K562 (cell line): ENCODE measurements at regions not wholly inside any gene's neighbourhood (a gene's known extent, or its start where the extent isn't known, plus 50 kb on each side); places are given as distances from the start of the nearest gene placed in this dataset.

Source experiments
- ATAC-seq: fragments of 200-7000 bp; cut with Tn5 transposase; 3 replicates; pipeline ENCODE4 v1.9.1; 2020; ENCODE audit warnings: moderate library complexity
- BruUV-seq: library from RNA; stranded (reverse); fragments of 400-500 nt; replicated peaks from 2 replicates; lab custom pipeline; 2021; lab: Mats Ljungman, UMichigan
- CTCF ChIA-PET: fragments of 300-600 bp; formaldehyde crosslinking; extraction: SDS; loops from one replicate; lab custom pipeline; 2021; ENCODE audit warnings: low intra/inter-chr PET ratio; lab: Yijun Ruan, JAX
- POLR2A ChIA-PET: fragments of 300-600, 350-650 bp; sonication (Branson Sonifier 250); formaldehyde crosslinking; extraction: SDS; loops from one replicate; lab custom pipeline; 2021; ENCODE audit warnings: antibody characterized with exemption, inconsistent platforms; lab: Yijun Ruan, JAX
- DNase-seq, 4 experiments: peaks; one replicate each; pipeline versions ENCODE4 v3.0.0 to v3.0.0-alpha.2; 2011 to 2018; ENCODE audit warnings: low spot score in 3 of 4, mixed read lengths in 3 of 4; ENCODE audit errors: extremely low read depth in 1 of 4
- FAIRE-seq: peaks from 2 replicates; lab custom pipeline; 2011; peaks lifted over from hg19 to GRCh38; lab: Jason Lieb, UNC
- H2AFZ ChIP-seq: 2 replicates; pipeline ENCODE4 v1.6.0; 2011; ENCODE audit warnings: low read depth, low read length, control low read depth, inconsistent platforms
- H3K27ac ChIP-seq: fragments of 200-600 bp; 3 replicates; pipeline ENCODE4 v1.8.0; 2011; ENCODE audit warnings: low read depth, mild to moderate bottlenecking, control low read depth, inconsistent platforms, low read length, moderate library complexity, mixed read lengths; ENCODE audit errors: extremely low read depth
- H3K27me3 ChIP-seq, 2 experiments: fragments of 300-600 bp in 1 of 2; 2 replicates in 1 of 2; 3 replicates in 1 of 2; pipeline versions ENCODE4 v1.6.0 to v1.8.0; 2011; ENCODE audit warnings: inconsistent platforms in 2 of 2, low read length in 2 of 2, mild to moderate bottlenecking in 1 of 2, mixed read lengths in 1 of 2, moderate library complexity in 1 of 2; ENCODE audit not compliant: control insufficient read depth in 2 of 2, insufficient read depth in 2 of 2
- H3K36me3 ChIP-seq: fragments of 300-600 bp; 3 replicates; pipeline ENCODE4 v1.8.0; 2011; ENCODE audit warnings: mild to moderate bottlenecking, low read length, inconsistent platforms; ENCODE audit not compliant: control insufficient read depth, insufficient read depth
- H3K4me1 ChIP-seq, 2 experiments: fragments of 200-600 bp in 1 of 2; replicated peaks in 1 of 2; 2 replicates in 1 of 2; 3 replicates in 1 of 2; pipeline versions ENCODE4 v1.5.1 to v1.8.0; 2011; ENCODE audit warnings: inconsistent platforms in 2 of 2, low read length in 2 of 2, mild to moderate bottlenecking in 1 of 2, mixed read lengths in 1 of 2, moderate library complexity in 1 of 2; ENCODE audit not compliant: control insufficient read depth in 2 of 2, insufficient read depth in 2 of 2
- H3K4me2 ChIP-seq: 2 replicates; pipeline ENCODE4 v1.6.1; 2011; ENCODE audit warnings: low read length, control low read depth, inconsistent platforms, mixed read lengths; ENCODE audit not compliant: insufficient read depth
- H3K4me3 ChIP-seq: fragments of 200-600 bp; sonication (generic), shearing (Covaris generic); 2 replicates; pipeline ENCODE4 v1.5.1; 2016; ENCODE audit warnings: control low read depth, inconsistent platforms
- H3K79me2 ChIP-seq: fragments of 200-600 bp; 3 replicates; pipeline ENCODE4 v1.8.0; 2011; ENCODE audit warnings: low read length, inconsistent platforms; ENCODE audit not compliant: control insufficient read depth, insufficient read depth
- H3K9ac ChIP-seq, 2 experiments: 2 replicates each; pipeline versions ENCODE4 v1.6.0 to v1.6.1; 2011; ENCODE audit warnings: low read depth in 2 of 2, low read length in 2 of 2, control low read depth in 1 of 2, inconsistent platforms in 1 of 2, mild to moderate bottlenecking in 1 of 2, mixed read lengths in 1 of 2; ENCODE audit not compliant: insufficient read depth in 1 of 2
- H3K9me1 ChIP-seq: one replicate; pipeline ENCODE4 v1.6.0; 2011; ENCODE audit warnings: inconsistent platforms, mild to moderate bottlenecking, low read length, moderate library complexity; ENCODE audit not compliant: control insufficient read depth, insufficient read depth
- H3K9me3 ChIP-seq: replicated peaks from 2 replicates; pipeline ENCODE4 v1.5.1; 2011; ENCODE audit warnings: low read depth, low read length, inconsistent platforms; ENCODE audit not compliant: control insufficient read depth, insufficient read depth
- H4K20me1 ChIP-seq: replicated peaks from 2 replicates; pipeline ENCODE4 v1.6.1; 2011; ENCODE audit warnings: low read length, inconsistent platforms, mixed read lengths; ENCODE audit not compliant: control insufficient read depth, insufficient read depth
- CBX8 ChIP-seq: fragments of 200-600 bp; sonication (generic); IDR thresholded peaks from 2 replicates; pipeline ENCODE4 v1.6.1; 2012; ENCODE audit warnings: borderline replicate concordance, mixed run types, low read depth, mild to moderate bottlenecking, moderate library complexity, mixed read lengths, low read length, control low read depth, inconsistent platforms; ENCODE audit not compliant: poor library complexity, severe bottlenecking; ENCODE audit errors: extremely low read depth
- EHMT2 ChIP-seq: fragments of 450-650 bp; IDR thresholded peaks from 2 replicates; pipeline ENCODE4 v1.6.1; 2018; ENCODE audit warnings: antibody characterized with exemption
- ELF1 ChIP-seq: fragments of 200-800 bp; sonication (Bioruptor generic); IDR thresholded peaks from 2 replicates; pipeline ENCODE4 v1.6.1; 2016; ENCODE audit warnings: missing genetic modification characterization, missing compliant biosample characterization
- HDAC8 ChIP-seq: fragments of 450-650 bp; IDR thresholded peaks from 2 replicates; pipeline ENCODE4 v1.6.1; 2016; ENCODE audit warnings: mild to moderate bottlenecking, missing genetic modification characterization, moderate library complexity, missing compliant biosample characterization
- HMGN3 ChIP-seq: IDR thresholded peaks from 2 replicates; pipeline ENCODE4 v1.6.1; 2011; ENCODE audit warnings: borderline replicate concordance, low read depth, mild to moderate bottlenecking, mixed read lengths, low read length; ENCODE audit not compliant: insufficient read length; ENCODE audit errors: extremely low read depth
- IFI16 ChIP-seq: fragments of 250-450 bp; sonication (Bioruptor Pico); IDR thresholded peaks from 2 replicates; pipeline ENCODE4 v2.1.2; 2022; ENCODE audit warnings: mild to moderate bottlenecking, inconsistent platforms
- MTA2 ChIP-seq: fragments of 450-650 bp; IDR thresholded peaks from 2 replicates; pipeline ENCODE4 v1.6.1; 2016; ENCODE audit warnings: low read depth
- PHTF2 ChIP-seq: fragments of 250-450 bp; sonication (Bioruptor Pico); IDR thresholded peaks from 2 replicates; pipeline ENCODE4 v1.5.0; 2021; ENCODE audit warnings: mild to moderate bottlenecking
- RAD51 ChIP-seq: fragments of 450-650 bp; IDR thresholded peaks from 2 replicates; pipeline ENCODE4 v1.7.1; 2016; ENCODE audit warnings: low read depth, mild to moderate bottlenecking, borderline replicate concordance
- SNIP1 ChIP-seq: fragments of 450-650 bp; IDR thresholded peaks from 2 replicates; pipeline ENCODE4 v1.7.1; 2017; ENCODE audit warnings: low read depth, mild to moderate bottlenecking
- ZNF644 ChIP-seq: fragments of 200-800 bp; sonication (Bioruptor generic); IDR thresholded peaks from 2 replicates; pipeline ENCODE4 v1.6.1; 2016; ENCODE audit warnings: low read depth, missing genetic modification characterization, missing compliant biosample characterization
- ZNF778 ChIP-seq: fragments of 450-650 bp; formaldehyde crosslinking; IDR thresholded peaks from 2 replicates; pipeline ENCODE4 v1.4.0; 2020; ENCODE audit warnings: mild to moderate bottlenecking, moderate library complexity
- WGBS: fragments of 100-300 bp; shearing (Covaris generic); methylation state at CpG from one replicate; pipeline ENCODE4 v1.1.6; 2016; ENCODE audit warnings: low coverage, mixed read lengths; ENCODE audit not compliant: insufficient coverage; ENCODE audit errors: missing lambda C conversion rate; 5-methylcytosine and 5-hydroxymethylcytosine counted together
- in situ Hi-C: fragments of 300-500 bp; cut with MboI; formaldehyde crosslinking; loops from 4 replicates; pipeline ENCODE4 v1.15.0; 2018; ENCODE audit warnings: inconsistent platforms, mixed read lengths
- intact Hi-C: fragments of 100-400 bp; cut with micrococcal nuclease; formaldehyde crosslinking; loops from 2 replicates; pipeline ENCODE4 v1.14.2; 2022
- TF ChIP-seq, protein P1 (sequence below): sonication (generic); formaldehyde crosslinking; IDR thresholded peaks from 2 replicates; pipeline ENCODE4 v1.8.0; 2022; ENCODE audit warnings: missing genetic modification reagents, mild to moderate bottlenecking, borderline replicate concordance
- TF ChIP-seq, protein P2 (sequence below): fragments of 450-650 bp; IDR thresholded peaks from 2 replicates; pipeline ENCODE4 v1.6.1; 2014; ENCODE audit warnings: low read depth, mild to moderate bottlenecking, moderate library complexity, borderline replicate concordance
- TF ChIP-seq, protein P3 (sequence below): sonication (generic); formaldehyde crosslinking; IDR thresholded peaks from 2 replicates; pipeline ENCODE4 v1.8.1; 2023; ENCODE audit warnings: mild to moderate bottlenecking, missing genetic modification reagents
- TF ChIP-seq, protein P4 (sequence below), 3 experiments: IDR thresholded peaks in 2 of 3; conservative IDR thresholded peaks in 1 of 3; 2 replicates each; pipeline ENCODE4 v1.5.1; 2011 to 2012; ENCODE audit warnings: low read length in 3 of 3, mild to moderate bottlenecking in 3 of 3, control low read depth in 2 of 3, improper control_type of control experiment in 1 of 3, inconsistent platforms in 1 of 3, low read depth in 1 of 3, mixed read lengths in 1 of 3, moderate library complexity in 1 of 3; ENCODE audit not compliant: insufficient read depth in 2 of 3

DNA sequence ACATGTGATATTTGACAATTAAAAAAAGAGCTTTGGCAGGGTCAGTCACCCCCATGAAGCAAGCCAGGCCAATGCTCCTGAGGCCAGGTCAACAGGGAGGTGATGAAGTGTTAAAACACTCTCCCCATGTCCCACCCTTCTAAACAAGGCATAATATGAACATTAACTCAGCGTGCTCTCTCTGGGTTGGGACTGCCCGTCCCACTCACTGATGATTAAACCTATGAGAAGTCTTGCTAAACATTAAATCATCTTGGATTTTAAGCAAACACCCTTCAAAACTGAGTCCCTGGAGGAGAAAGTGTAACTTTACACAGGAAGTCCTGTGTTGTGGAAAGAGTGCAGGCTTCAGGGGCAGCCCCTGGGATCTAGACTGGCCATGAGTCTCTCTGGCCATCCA lies 558.5 kb downstream of the CD83 start:
- H3K4me3 ChIP-seq, result no peak overlapping the region
- intact Hi-C loops, result no loop called here
- 52% methylated on average over 2 of the region's 2 CpGs for WGBS
- POLR2A ChIA-PET, result interaction anchor here (0.7 kb wide), 2 partner anchors 9 to 10 kb away, joined by 3 read pairs; no protein-coding TSS in a partner anchor
- no peak overlapping the region for H3K27ac ChIP-seq
- no peaks in the 10 kb centered on the region for H3K9me3 ChIP-seq
- DNase-seq, result no peak
- no peak overlapping the region for H3K4me2 ChIP-seq
- no peaks in the 10 kb centered on the region for H3K36me3 ChIP-seq
- H4K20me1 ChIP-seq, result no peaks in the 10 kb centered on the region
- H3K9me1 ChIP-seq, result no peaks in the 10 kb centered on the region
- no TSS peak for BruUV-seq
- no peaks in the 10 kb centered on the region for H3K79me2 ChIP-seq
- H3K9ac ChIP-seq, result no peak overlapping the region
- no peaks in the 10 kb centered on the region for H3K27me3 ChIP-seq
- no peak for TF ChIP-seq SNIP1
- TF ChIP-seq ZNF778 (CRISPR knock-in tag), result no peak
- no peak for TF ChIP-seq HMGN3
- TF ChIP-seq, protein P1, sequence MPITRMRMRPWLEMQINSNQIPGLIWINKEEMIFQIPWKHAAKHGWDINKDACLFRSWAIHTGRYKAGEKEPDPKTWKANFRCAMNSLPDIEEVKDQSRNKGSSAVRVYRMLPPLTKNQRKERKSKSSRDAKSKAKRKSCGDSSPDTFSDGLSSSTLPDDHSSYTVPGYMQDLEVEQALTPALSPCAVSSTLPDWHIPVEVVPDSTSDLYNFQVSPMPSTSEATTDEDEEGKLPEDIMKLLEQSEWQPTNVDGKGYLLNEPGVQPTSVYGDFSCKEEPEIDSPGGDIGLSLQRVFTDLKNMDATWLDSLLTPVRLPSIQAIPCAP (CRISPR knock-in tag), result no peak
- TF ChIP-seq IFI16 (CRISPR knock-in tag), result no peak
- no peak for TF ChIP-seq CBX8
- TF ChIP-seq EHMT2, result no peak
- TF ChIP-seq MTA2, result no peak
- TF ChIP-seq, protein P2, sequence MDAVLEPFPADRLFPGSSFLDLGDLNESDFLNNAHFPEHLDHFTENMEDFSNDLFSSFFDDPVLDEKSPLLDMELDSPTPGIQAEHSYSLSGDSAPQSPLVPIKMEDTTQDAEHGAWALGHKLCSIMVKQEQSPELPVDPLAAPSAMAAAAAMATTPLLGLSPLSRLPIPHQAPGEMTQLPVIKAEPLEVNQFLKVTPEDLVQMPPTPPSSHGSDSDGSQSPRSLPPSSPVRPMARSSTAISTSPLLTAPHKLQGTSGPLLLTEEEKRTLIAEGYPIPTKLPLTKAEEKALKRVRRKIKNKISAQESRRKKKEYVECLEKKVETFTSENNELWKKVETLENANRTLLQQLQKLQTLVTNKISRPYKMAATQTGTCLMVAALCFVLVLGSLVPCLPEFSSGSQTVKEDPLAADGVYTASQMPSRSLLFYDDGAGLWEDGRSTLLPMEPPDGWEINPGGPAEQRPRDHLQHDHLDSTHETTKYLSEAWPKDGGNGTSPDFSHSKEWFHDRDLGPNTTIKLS, result no peak
- no peak for TF ChIP-seq HDAC8 (tag)
- TF ChIP-seq, protein P3, sequence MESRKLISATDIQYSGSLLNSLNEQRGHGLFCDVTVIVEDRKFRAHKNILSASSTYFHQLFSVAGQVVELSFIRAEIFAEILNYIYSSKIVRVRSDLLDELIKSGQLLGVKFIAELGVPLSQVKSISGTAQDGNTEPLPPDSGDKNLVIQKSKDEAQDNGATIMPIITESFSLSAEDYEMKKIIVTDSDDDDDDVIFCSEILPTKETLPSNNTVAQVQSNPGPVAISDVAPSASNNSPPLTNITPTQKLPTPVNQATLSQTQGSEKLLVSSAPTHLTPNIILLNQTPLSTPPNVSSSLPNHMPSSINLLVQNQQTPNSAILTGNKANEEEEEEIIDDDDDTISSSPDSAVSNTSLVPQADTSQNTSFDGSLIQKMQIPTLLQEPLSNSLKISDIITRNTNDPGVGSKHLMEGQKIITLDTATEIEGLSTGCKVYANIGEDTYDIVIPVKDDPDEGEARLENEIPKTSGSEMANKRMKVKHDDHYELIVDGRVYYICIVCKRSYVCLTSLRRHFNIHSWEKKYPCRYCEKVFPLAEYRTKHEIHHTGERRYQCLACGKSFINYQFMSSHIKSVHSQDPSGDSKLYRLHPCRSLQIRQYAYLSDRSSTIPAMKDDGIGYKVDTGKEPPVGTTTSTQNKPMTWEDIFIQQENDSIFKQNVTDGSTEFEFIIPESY (CRISPR knock-in tag), result no peak
- TF ChIP-seq PHTF2 (CRISPR knock-in tag), result no peak
- TF ChIP-seq ELF1 (tag), result no peak
- no peak for TF ChIP-seq RAD51
- TF ChIP-seq ZNF644 (tag), result no peak
- TF ChIP-seq, protein P4, sequence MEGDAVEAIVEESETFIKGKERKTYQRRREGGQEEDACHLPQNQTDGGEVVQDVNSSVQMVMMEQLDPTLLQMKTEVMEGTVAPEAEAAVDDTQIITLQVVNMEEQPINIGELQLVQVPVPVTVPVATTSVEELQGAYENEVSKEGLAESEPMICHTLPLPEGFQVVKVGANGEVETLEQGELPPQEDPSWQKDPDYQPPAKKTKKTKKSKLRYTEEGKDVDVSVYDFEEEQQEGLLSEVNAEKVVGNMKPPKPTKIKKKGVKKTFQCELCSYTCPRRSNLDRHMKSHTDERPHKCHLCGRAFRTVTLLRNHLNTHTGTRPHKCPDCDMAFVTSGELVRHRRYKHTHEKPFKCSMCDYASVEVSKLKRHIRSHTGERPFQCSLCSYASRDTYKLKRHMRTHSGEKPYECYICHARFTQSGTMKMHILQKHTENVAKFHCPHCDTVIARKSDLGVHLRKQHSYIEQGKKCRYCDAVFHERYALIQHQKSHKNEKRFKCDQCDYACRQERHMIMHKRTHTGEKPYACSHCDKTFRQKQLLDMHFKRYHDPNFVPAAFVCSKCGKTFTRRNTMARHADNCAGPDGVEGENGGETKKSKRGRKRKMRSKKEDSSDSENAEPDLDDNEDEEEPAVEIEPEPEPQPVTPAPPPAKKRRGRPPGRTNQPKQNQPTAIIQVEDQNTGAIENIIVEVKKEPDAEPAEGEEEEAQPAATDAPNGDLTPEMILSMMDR (IDR thresholded peaks at IDR 0.05 in 2 of 3, conservative IDR thresholded peaks at IDR 0.05 in 1 of 3; ENCODE audit: insufficient read depth in 2 of 3, low read depth in 1 of 3, low read length in 3 of 3), result no peak
- TF ChIP-seq, all 486 proteins: peak for 0
- Histone ChIP-seq H3K4me1 (peaks cover 1 to 3% of the 10 kb centered on the region in 2 experiments; a peak in 3 of 5 replicates), H2AFZ (peak overlapping the region; percentile 6; the same call in 1 of the 2 replicates)
- no peak for ATAC-seq
- in situ Hi-C loops, result no loop called here
- no peak for FAIRE-seq
- CTCF ChIA-PET, result no interaction called here
